Endothelial cell of umbilical vein (primary cell): ENCODE measurements at regions not wholly inside any gene's neighbourhood (a gene's known extent, or its start where the extent isn't known, plus 50 kb on each side); places are given as distances from the start of the nearest gene placed in this dataset.
"Not testable (repeated sequence)": the region's sequence is repeated elsewhere in the genome, so short reads cannot be mapped to it uniquely, and the experiment has no call there.

Experiments
- BruUV-seq: library from RNA; stranded (reverse); fragments of 400-500 nt; replicated peaks from 2 replicates; lab custom pipeline; 2021; lab: Mats Ljungman, UMichigan
- CTCF ChIA-PET: fragments of 300-600, 350-600 bp; sonication (Branson Sonifier 250); formaldehyde crosslinking; loops from one replicate; lab custom pipeline; 2021; ENCODE audit warnings: antibody characterized with exemption, inconsistent platforms; lab: Charles Lee
- POLR2A ChIA-PET: fragments of 300-600, 350-600 bp; sonication (Branson Sonifier 250); formaldehyde crosslinking; loops from one replicate; lab custom pipeline; 2021; ENCODE audit warnings: antibody characterized with exemption, inconsistent platforms; lab: Charles Lee
- DNase-seq: peaks from one replicate; pipeline ENCODE4 v3.0.0-alpha.2; 2011; ENCODE audit warnings: low read depth, low spot score
- FAIRE-seq: peaks from 2 replicates; lab custom pipeline; 2011; peaks lifted over from hg19 to GRCh38; lab: Jason Lieb, UNC
- H2AFZ ChIP-seq: 2 replicates; pipeline ENCODE4 v1.6.0; 2012; ENCODE audit warnings: low read depth, low read length, control low read depth, inconsistent platforms
- H3K27ac ChIP-seq: 2 replicates; pipeline ENCODE4 v1.5.1; 2011; ENCODE audit warnings: low read depth, mild to moderate bottlenecking, control low read depth, low read length, moderate library complexity; ENCODE audit not compliant: insufficient read depth
- H3K27me3 ChIP-seq, 2 experiments: 2 replicates each; pipeline versions ENCODE4 v1.6.0 to v1.6.1; 2011; ENCODE audit warnings: low read length in 2 of 2, mixed read lengths in 1 of 2; ENCODE audit not compliant: control insufficient read depth in 2 of 2, insufficient read depth in 2 of 2
- H3K36me3 ChIP-seq, 2 experiments: 2 replicates in 1 of 2; 3 replicates in 1 of 2; pipeline ENCODE4 v1.5.1; 2011; ENCODE audit warnings: low read length in 2 of 2, mild to moderate bottlenecking in 1 of 2, moderate library complexity in 1 of 2; ENCODE audit not compliant: control insufficient read depth in 2 of 2, insufficient read depth in 2 of 2; ENCODE audit errors: extremely low read depth in 1 of 2
- H3K4me1 ChIP-seq: 3 replicates; pipeline ENCODE4 v1.5.1; 2011; ENCODE audit warnings: mild to moderate bottlenecking, low read length; ENCODE audit not compliant: control insufficient read depth, insufficient read depth; ENCODE audit errors: extremely low read depth
- H3K4me2 ChIP-seq: 2 replicates; pipeline ENCODE4 v1.6.1; 2011; ENCODE audit warnings: low read length, control low read depth, mixed read lengths; ENCODE audit not compliant: insufficient read depth
- H3K4me3 ChIP-seq, 3 experiments: fragments of 200-600 bp in 1 of 3; sonication (generic), shearing (Covaris generic) in 1 of 3; replicated peaks in 1 of 3; 2 replicates each; pipeline ENCODE4 v1.5.1; 2011 to 2016; ENCODE audit warnings: control low read depth in 3 of 3, low read length in 3 of 3, mild to moderate bottlenecking in 2 of 3, inconsistent platforms in 1 of 3, low read depth in 1 of 3, moderate library complexity in 1 of 3; ENCODE audit not compliant: insufficient read depth in 1 of 3
- H3K79me2 ChIP-seq: 2 replicates; pipeline ENCODE4 v1.6.0; 2012; ENCODE audit warnings: low read length, inconsistent platforms; ENCODE audit not compliant: control insufficient read depth, insufficient read depth
- H3K9ac ChIP-seq: replicated peaks from 2 replicates; pipeline ENCODE3; 2011; ENCODE audit warnings: low read length, control low read depth; ENCODE audit not compliant: insufficient read depth; ENCODE audit errors: extremely low read depth
- H3K9me1 ChIP-seq: replicated peaks from 3 replicates; pipeline ENCODE4 v1.6.0; 2011; ENCODE audit warnings: mild to moderate bottlenecking, low read length; ENCODE audit not compliant: control insufficient read depth, insufficient read depth; ENCODE audit errors: extremely low read depth
- H3K9me3 ChIP-seq: replicated peaks from 2 replicates; pipeline ENCODE4 v1.5.1; 2012; ENCODE audit warnings: low read length, inconsistent platforms; ENCODE audit not compliant: control insufficient read depth, insufficient read depth
- H4K20me1 ChIP-seq: replicated peaks from 2 replicates; pipeline ENCODE3; 2011; ENCODE audit warnings: mild to moderate bottlenecking, low read length; ENCODE audit not compliant: control insufficient read depth, insufficient read depth; ENCODE audit errors: extremely low read depth
- EZH2 ChIP-seq: IDR thresholded peaks from 2 replicates; pipeline ENCODE4 v1.6.1; 2012; ENCODE audit warnings: borderline replicate concordance, low read depth, mild to moderate bottlenecking, moderate library complexity, low read length, inconsistent platforms; ENCODE audit not compliant: severe bottlenecking
- FOS ChIP-seq: IDR thresholded peaks from 2 replicates; pipeline ENCODE4 v1.6.1; 2011; ENCODE audit warnings: mild to moderate bottlenecking, low read length, moderate library complexity, borderline replicate concordance; ENCODE audit not compliant: insufficient read depth
- GATA2 ChIP-seq: IDR thresholded peaks from 2 replicates; pipeline ENCODE4 v1.7.0; 2011; ENCODE audit warnings: low read depth, mild to moderate bottlenecking, moderate library complexity, mixed read lengths, low read length; ENCODE audit not compliant: insufficient read length, insufficient read depth
- JUN ChIP-seq: IDR thresholded peaks from 2 replicates; pipeline ENCODE4 v1.6.1; 2011; ENCODE audit warnings: borderline replicate concordance, low read depth; ENCODE audit not compliant: insufficient read length, insufficient read depth
- dilution Hi-C: fragments of 300-500 bp; cut with MboI; formaldehyde crosslinking; loops from one replicate; pipeline ENCODE4 v1.15.0; 2019; ENCODE audit warnings: low sequenced_read_pairs; ENCODE audit not compliant: extremely low pct_ligation_motif_present
- intact Hi-C: fragments of 100-400 bp; cut with micrococcal nuclease; formaldehyde crosslinking; loops from one replicate; pipeline ENCODE4 v1.10.0; 2022
- TF ChIP-seq, protein P1 (sequence below): IDR thresholded peaks from 2 replicates; pipeline ENCODE4 v1.6.1; 2011; ENCODE audit not compliant: insufficient read depth, insufficient read length
- TF ChIP-seq, protein P2 (sequence below), 2 donors: IDR thresholded peaks; 1 replicate in 1 of 2; 2 replicates in 1 of 2; pipeline ENCODE4 v1.5.1; 2011; ENCODE audit warnings: low read length in 2 of 2, mild to moderate bottlenecking in 2 of 2, moderate library complexity in 2 of 2, control low read depth in 1 of 2, inconsistent platforms in 1 of 2, low read depth in 1 of 2; ENCODE audit not compliant: insufficient read depth in 1 of 2; ENCODE audit errors: extremely low read depth in 1 of 2

DNA sequence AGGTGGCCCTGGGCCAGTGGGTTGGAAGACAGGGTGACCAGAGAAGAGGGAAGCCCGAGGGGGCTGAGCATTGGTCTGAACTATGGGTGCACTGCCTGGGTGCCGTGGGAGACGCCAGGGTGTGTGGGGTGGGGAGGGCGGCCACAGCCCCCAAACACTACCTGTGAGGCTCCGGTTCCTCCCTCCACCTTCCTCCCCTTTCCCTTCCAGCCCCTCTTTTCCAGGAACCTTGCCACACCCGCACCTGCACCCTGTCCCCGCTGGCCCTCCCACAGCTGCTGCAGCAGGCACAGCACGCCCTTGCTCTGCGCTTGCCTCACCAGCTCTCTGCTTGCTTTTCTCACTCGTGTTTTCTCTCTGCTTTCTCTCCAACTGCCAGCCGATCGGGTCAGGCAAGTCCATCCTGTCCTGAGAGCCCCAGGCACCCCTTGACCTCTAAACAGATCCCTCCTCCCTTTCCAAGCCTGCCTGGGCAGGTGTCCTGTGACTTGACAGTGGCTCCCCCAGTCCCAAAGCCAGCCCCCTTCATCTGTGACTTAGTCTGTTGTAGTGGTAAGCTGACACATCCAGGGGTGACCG is 193.7 kb downstream of the MSX2 start:
- intact Hi-C loops, result no loop called here
- Histone ChIP-seq H4K20me1 (no peaks in the 10 kb centered on the region), H3K4me3 (no peak overlapping the region), H3K9me1 (no peaks in the 10 kb centered on the region), H3K79me2 (no peaks in the 10 kb centered on the region), H3K36me3 (no peaks in the 10 kb centered on the region), H3K4me2 (no peak overlapping the region), H3K27ac (no peak overlapping the region), H2AFZ (no peak overlapping the region), H3K4me1 (no peaks in the 10 kb centered on the region), H3K27me3 (no peaks in the 10 kb centered on the region), H3K9ac (no peak overlapping the region), H3K9me3 (no peaks in the 10 kb centered on the region)
- TF ChIP-seq FOS (no peak), GATA2 (no peak), JUN (no peak), EZH2 (no peak)
- TF ChIP-seq, protein P1, sequence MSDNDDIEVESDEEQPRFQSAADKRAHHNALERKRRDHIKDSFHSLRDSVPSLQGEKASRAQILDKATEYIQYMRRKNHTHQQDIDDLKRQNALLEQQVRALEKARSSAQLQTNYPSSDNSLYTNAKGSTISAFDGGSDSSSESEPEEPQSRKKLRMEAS, result no peak
- TF ChIP-seq, protein P2, sequence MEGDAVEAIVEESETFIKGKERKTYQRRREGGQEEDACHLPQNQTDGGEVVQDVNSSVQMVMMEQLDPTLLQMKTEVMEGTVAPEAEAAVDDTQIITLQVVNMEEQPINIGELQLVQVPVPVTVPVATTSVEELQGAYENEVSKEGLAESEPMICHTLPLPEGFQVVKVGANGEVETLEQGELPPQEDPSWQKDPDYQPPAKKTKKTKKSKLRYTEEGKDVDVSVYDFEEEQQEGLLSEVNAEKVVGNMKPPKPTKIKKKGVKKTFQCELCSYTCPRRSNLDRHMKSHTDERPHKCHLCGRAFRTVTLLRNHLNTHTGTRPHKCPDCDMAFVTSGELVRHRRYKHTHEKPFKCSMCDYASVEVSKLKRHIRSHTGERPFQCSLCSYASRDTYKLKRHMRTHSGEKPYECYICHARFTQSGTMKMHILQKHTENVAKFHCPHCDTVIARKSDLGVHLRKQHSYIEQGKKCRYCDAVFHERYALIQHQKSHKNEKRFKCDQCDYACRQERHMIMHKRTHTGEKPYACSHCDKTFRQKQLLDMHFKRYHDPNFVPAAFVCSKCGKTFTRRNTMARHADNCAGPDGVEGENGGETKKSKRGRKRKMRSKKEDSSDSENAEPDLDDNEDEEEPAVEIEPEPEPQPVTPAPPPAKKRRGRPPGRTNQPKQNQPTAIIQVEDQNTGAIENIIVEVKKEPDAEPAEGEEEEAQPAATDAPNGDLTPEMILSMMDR (IDR thresholded peaks at IDR 0.05; ENCODE audit: extremely low read depth in 1 of 2, insufficient read depth in 1 of 2, low read depth in 1 of 2, low read length in 2 of 2), result no peak
- no TSS peak for BruUV-seq
- FAIRE-seq, result no peak
- POLR2A ChIA-PET, result no interaction called here
- CTCF ChIA-PET, result no interaction called here
- dilution Hi-C loops, result no loop called here
- no peak for DNase-seq

DNA sequence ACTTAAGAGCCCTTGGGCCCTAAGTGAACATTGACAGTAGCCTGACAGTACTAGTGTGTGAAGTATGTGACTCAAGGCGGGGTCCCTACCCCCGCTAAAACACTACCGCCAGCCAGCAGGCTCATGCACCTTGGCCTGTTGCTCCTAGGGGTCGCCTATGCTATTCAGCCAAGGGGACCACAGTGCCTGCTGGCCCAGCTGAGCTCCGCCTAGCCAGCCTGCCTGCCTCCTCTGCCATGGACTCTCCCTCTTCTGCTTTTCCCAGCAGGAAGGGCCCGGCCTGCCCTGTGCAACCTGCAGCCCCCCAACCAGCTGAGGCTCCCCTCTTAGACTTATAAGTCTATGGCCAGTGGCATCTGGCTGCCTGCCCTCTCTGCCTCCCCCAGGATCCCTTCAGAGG is 193.1 kb downstream of the MSX2 start:
- H3K4me2 ChIP-seq, H3K4me1 ChIP-seq, H3K27me3 ChIP-seq, H3K9me3 ChIP-seq, H3K27ac ChIP-seq, H3K36me3 ChIP-seq, dilution Hi-C loops, H4K20me1 ChIP-seq, BruUV-seq, H3K4me3 ChIP-seq, H3K9me1 ChIP-seq, intact Hi-C loops, FAIRE-seq, H2AFZ ChIP-seq, DNase-seq, H3K79me2 ChIP-seq, CTCF ChIA-PET, POLR2A ChIA-PET, H3K9ac ChIP-seq: not testable (repeated sequence)

DNA sequence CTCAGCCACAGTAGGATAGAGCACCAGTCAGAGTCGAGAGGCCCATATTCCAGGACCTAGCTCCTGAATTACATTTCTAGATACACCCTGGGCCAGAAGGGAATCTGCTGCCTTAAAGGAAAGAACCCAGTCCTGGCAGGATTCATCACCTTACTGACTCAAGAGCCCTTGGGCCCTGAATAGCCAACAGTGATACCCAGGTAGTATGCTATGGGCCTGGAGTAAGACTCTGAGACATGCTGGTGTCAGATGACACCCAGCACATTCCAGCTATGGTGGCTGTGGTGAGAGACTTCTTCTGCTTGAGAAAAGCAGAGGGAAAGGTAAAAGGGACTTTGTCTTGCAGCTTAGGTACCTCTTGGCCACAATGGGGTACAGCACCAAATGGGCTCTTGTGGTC is 192.5 kb downstream of the MSX2 start:
- H3K4me1 ChIP-seq, H3K27me3 ChIP-seq, CTCF ChIA-PET, DNase-seq, H3K27ac ChIP-seq, FAIRE-seq, dilution Hi-C loops, H2AFZ ChIP-seq, H3K9me1 ChIP-seq, intact Hi-C loops, POLR2A ChIA-PET, H3K79me2 ChIP-seq, H4K20me1 ChIP-seq, BruUV-seq, H3K4me3 ChIP-seq, H3K36me3 ChIP-seq, H3K4me2 ChIP-seq, H3K9me3 ChIP-seq, H3K9ac ChIP-seq: not testable (repeated sequence)
